ENCODE measurements at regions not wholly inside any gene's neighbourhood (a gene's known extent, or its start where the extent isn't known, plus 50 kb on each side); places are given as distances from the start of the nearest gene placed in this dataset.

GRCh38 chr3:27861046-27862036, 139.2 kb upstream of the EOMES start:
- no peaks in the 10 kb centered on the region for H3K4me1 ChIP-seq (ENCODE audit: control insufficient read depth in 3 of 3, insufficient read depth in 3 of 3, low read length in 3 of 3)
- peaks cover 0 to 2% (median 0%) of the 10 kb centered on the region in 3 donors for H3K9me3 ChIP-seq (ENCODE audit: control insufficient read depth in 3 of 3, low read length in 3 of 3)
- no peak overlapping the region for H3K4me3 ChIP-seq (ENCODE audit: low read length in 3 of 3)
- no peaks in the 10 kb centered on the region for H3K36me3 ChIP-seq (ENCODE audit: control insufficient read depth in 3 of 3, insufficient read depth in 3 of 3, low read length in 3 of 3)
- H3K27me3 ChIP-seq (ENCODE audit: control insufficient read depth in 3 of 3, insufficient read depth in 3 of 3, low read length in 3 of 3), result no peaks in the 10 kb centered on the region
- no peak overlapping the region for H3K9ac ChIP-seq (ENCODE audit: low read depth in 1 of 3, low read length in 3 of 3)
- H3K27ac ChIP-seq (ENCODE audit: low read depth, low read length), result no peak overlapping the region

GRCh38 chr3:27865731-27866130, 143.6 kb upstream of the EOMES start:
- H3K27ac ChIP-seq (ENCODE audit: low read depth, low read length), result no peak overlapping the region
- H3K36me3 ChIP-seq (ENCODE audit: control insufficient read depth in 3 of 3, insufficient read depth in 3 of 3, low read length in 3 of 3), result no peaks in the 10 kb centered on the region
- H3K4me3 ChIP-seq (ENCODE audit: low read length in 3 of 3), result no peak overlapping the region
- no peaks in the 10 kb centered on the region for H3K27me3 ChIP-seq (ENCODE audit: control insufficient read depth in 3 of 3, insufficient read depth in 3 of 3, low read length in 3 of 3)
- H3K9ac ChIP-seq (ENCODE audit: low read depth in 1 of 3, low read length in 3 of 3), result no peak overlapping the region
- H3K4me1 ChIP-seq (ENCODE audit: control insufficient read depth in 3 of 3, insufficient read depth in 3 of 3, low read length in 3 of 3), result no peaks in the 10 kb centered on the region
- peaks cover 0 to 5% (median 2%) of the 10 kb centered on the region in 3 donors for H3K9me3 ChIP-seq (ENCODE audit: control insufficient read depth in 3 of 3, low read length in 3 of 3)

GRCh38 chr3:27869152-27869551, 147.0 kb upstream of the EOMES start:
- no peak overlapping the region for H3K27ac ChIP-seq (ENCODE audit: low read depth, low read length)
- no peaks in the 10 kb centered on the region for H3K27me3 ChIP-seq (ENCODE audit: control insufficient read depth in 3 of 3, insufficient read depth in 3 of 3, low read length in 3 of 3)
- no peaks in the 10 kb centered on the region for H3K36me3 ChIP-seq (ENCODE audit: control insufficient read depth in 3 of 3, insufficient read depth in 3 of 3, low read length in 3 of 3)
- H3K9ac ChIP-seq (ENCODE audit: low read depth in 1 of 3, low read length in 3 of 3), result no peak overlapping the region
- peaks cover 0 to 5% (median 2%) of the 10 kb centered on the region in 3 donors for H3K9me3 ChIP-seq (ENCODE audit: control insufficient read depth in 3 of 3, low read length in 3 of 3)
- no peaks in the 10 kb centered on the region for H3K4me1 ChIP-seq (ENCODE audit: control insufficient read depth in 3 of 3, insufficient read depth in 3 of 3, low read length in 3 of 3)
- no peak overlapping the region for H3K4me3 ChIP-seq (ENCODE audit: low read length in 3 of 3)

DNA sequence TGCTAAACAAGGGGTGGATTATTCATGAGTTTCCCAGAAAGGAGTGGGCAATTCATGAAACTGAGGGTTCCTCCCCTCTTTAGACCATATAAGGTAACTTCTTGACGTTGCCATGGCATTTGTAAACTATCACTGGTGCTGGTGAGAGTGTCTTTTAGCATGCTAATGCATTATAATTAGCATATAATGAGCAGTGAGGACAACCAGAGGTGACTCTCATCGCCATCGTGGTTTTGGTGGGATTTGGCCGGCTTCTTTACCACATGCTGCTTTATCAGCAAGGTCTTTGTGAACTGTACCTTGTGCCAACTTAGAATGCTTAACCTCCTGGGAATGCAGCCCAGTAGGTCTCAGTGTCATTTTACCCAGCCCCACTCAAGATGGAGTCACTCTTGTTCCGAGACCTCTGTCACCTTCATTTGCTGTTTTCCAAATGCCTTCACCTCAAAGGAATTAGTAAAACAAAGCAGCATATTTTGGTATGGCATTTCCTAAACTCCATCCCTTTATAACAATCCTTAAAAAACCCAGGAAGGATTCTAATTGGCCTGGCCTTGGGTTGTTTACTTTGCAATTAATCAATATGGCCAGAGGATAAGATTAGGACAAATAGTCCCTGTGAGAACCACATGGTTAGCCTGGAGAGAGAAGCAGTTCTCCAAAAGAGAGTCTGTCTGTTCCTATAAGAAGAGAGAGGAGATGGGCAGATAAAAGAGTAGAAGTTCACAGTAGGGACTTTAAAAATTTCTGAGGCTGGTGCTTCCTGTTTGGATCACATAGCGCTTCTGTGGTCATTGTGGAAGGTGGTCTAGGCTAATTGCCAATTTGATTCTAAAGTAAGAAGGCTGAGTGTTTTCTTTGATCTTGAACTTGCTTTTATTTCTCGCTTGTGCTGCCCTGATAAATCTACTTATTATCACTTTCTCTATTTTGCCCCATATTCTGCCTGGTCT, 155.2 kb upstream of the EOMES start:
- H3K4me3 ChIP-seq (ENCODE audit: low read length in 3 of 3), result no peak overlapping the region

GRCh38 chr3:27878014-27878383, 155.9 kb upstream of the EOMES start:
- Histone ChIP-seq H3K9ac (ENCODE audit: low read depth in 1 of 3, low read length in 3 of 3) (no peak overlapping the region), H3K36me3 (ENCODE audit: control insufficient read depth in 3 of 3, insufficient read depth in 3 of 3, low read length in 3 of 3) (no peaks in the 10 kb centered on the region), H3K4me1 (ENCODE audit: control insufficient read depth in 3 of 3, insufficient read depth in 3 of 3, low read length in 3 of 3) (no peaks in the 10 kb centered on the region), H3K4me3 (ENCODE audit: low read length in 3 of 3) (no peak overlapping the region), H3K27ac (ENCODE audit: low read depth, low read length) (no peak overlapping the region), H3K9me3 (ENCODE audit: control insufficient read depth in 3 of 3, low read length in 3 of 3) (no peaks in the 10 kb centered on the region), H3K27me3 (ENCODE audit: control insufficient read depth in 3 of 3, insufficient read depth in 3 of 3, low read length in 3 of 3) (no peaks in the 10 kb centered on the region)

More for the DNA sequence above, 155.2 kb upstream of the EOMES start:
- Histone ChIP-seq H3K9ac (ENCODE audit: low read depth in 1 of 3, low read length in 3 of 3) (no peak overlapping the region), H3K36me3 (ENCODE audit: control insufficient read depth in 3 of 3, insufficient read depth in 3 of 3, low read length in 3 of 3) (no peaks in the 10 kb centered on the region), H3K9me3 (ENCODE audit: control insufficient read depth in 3 of 3, low read length in 3 of 3) (no peaks in the 10 kb centered on the region), H3K27me3 (ENCODE audit: control insufficient read depth in 3 of 3, insufficient read depth in 3 of 3, low read length in 3 of 3) (no peaks in the 10 kb centered on the region), H3K27ac (ENCODE audit: low read depth, low read length) (no peak overlapping the region), H3K4me1 (ENCODE audit: control insufficient read depth in 3 of 3, insufficient read depth in 3 of 3, low read length in 3 of 3) (no peaks in the 10 kb centered on the region)

DNA sequence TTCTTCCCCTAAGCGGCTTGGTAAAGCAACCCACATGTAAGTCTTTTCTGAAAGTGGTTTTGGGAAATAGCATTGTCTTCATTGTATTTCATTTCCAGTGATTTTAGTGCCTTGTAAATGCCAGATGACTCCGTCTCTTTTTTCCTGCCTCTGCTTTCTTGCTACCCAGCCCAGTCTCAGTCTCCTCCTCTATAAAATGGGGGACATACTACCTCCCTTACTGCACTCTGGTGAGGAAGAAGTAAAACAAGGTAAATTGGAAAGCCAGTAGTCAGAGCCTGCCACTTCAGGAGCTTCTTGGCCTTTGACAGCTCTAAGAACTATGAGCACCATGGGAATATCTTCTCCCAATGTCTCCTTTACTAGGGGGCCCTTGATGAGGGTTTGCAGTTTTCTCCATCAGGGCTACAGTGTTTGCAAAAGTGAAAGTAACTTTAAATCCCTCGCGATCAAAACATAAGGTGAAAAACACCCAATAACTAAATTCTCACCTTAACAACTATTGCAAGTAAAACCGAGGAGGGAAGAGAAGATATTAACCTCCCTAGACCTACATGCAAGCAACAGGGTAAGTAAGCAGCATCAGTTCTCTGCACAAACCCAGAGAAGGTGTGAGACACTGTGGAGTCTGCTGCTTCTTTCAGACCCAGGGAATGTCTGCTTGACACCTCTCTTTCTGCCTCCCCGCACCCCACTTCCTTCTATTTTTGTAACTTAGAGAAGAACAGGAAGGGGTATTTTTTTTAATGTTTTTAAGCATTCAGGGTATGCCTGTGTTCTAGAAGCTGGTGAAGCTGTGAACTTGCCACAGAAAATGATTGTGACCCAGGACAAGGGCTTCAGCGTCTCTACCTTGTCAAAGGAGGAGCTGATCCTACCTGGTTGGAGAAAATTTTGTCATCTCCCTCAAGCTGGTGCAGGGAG, 159.1 kb upstream of the EOMES start:
- H3K9me3 ChIP-seq (ENCODE audit: control insufficient read depth in 3 of 3, low read length in 3 of 3), result no peaks in the 10 kb centered on the region
- H3K9ac ChIP-seq (ENCODE audit: low read depth in 1 of 3, low read length in 3 of 3), result no peak overlapping the region
- no peaks in the 10 kb centered on the region for H3K4me1 ChIP-seq (ENCODE audit: control insufficient read depth in 3 of 3, insufficient read depth in 3 of 3, low read length in 3 of 3)
- H3K27me3 ChIP-seq (ENCODE audit: control insufficient read depth in 3 of 3, insufficient read depth in 3 of 3, low read length in 3 of 3), result no peaks in the 10 kb centered on the region
- no peak overlapping the region for H3K4me3 ChIP-seq (ENCODE audit: low read length in 3 of 3)
- no peak overlapping the region for H3K27ac ChIP-seq (ENCODE audit: low read depth, low read length)
- no peaks in the 10 kb centered on the region for H3K36me3 ChIP-seq (ENCODE audit: control insufficient read depth in 3 of 3, insufficient read depth in 3 of 3, low read length in 3 of 3)

DNA sequence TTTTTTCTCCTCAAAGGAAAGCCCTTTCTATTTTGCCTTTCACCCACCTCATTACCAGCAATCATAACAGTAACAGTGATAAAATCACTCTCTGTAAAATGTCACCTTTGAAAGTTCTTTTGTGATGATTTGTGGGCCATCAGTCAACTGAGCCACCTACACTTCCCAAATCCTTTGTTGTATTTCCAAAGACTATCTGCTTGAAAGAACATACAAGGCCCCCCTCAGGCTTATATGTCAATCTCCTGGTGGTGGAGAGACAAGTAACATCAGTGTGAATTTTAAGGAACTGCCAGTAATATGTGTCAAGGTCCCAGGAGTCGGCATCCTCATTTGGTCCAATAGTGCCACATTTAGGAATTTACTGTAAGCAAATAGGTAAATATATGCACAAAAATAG, 161.1 kb upstream of the EOMES start:
- Histone ChIP-seq H3K4me1 (ENCODE audit: control insufficient read depth in 3 of 3, insufficient read depth in 3 of 3, low read length in 3 of 3) (no peaks in the 10 kb centered on the region), H3K36me3 (ENCODE audit: control insufficient read depth in 3 of 3, insufficient read depth in 3 of 3, low read length in 3 of 3) (no peaks in the 10 kb centered on the region), H3K27me3 (ENCODE audit: control insufficient read depth in 3 of 3, insufficient read depth in 3 of 3, low read length in 3 of 3) (no peaks in the 10 kb centered on the region), H3K9me3 (ENCODE audit: control insufficient read depth in 3 of 3, low read length in 3 of 3) (no peaks in the 10 kb centered on the region), H3K9ac (ENCODE audit: low read depth in 1 of 3, low read length in 3 of 3) (no peak overlapping the region), H3K4me3 (ENCODE audit: low read length in 3 of 3) (no peak overlapping the region), H3K27ac (ENCODE audit: low read depth, low read length) (no peak overlapping the region)

DNA sequence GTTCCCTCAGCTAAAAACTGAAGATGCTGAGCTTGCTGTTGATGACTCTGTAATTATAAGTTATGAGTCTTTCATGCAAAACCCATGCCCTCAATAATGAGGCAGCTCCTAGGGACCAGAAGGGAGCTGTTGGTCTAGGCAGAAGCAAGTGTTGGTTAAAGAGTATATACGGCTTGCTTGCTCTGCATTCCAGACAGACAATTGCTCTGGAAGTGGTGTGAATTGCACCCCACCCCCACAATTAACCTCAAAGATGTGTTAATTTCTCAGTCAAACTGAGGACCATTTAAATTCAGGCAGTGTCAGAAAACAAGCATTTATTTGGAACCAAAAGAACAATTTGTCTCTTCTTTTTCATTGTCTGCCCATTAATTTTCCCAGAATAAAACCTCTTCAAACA, 163.5 kb upstream of the EOMES start:
- Histone ChIP-seq H3K9ac (ENCODE audit: low read depth in 1 of 3, low read length in 3 of 3) (no peak overlapping the region), H3K27me3 (ENCODE audit: control insufficient read depth in 3 of 3, insufficient read depth in 3 of 3, low read length in 3 of 3) (no peaks in the 10 kb centered on the region), H3K4me1 (ENCODE audit: control insufficient read depth in 3 of 3, insufficient read depth in 3 of 3, low read length in 3 of 3) (no peaks in the 10 kb centered on the region), H3K36me3 (ENCODE audit: control insufficient read depth in 3 of 3, insufficient read depth in 3 of 3, low read length in 3 of 3) (no peaks in the 10 kb centered on the region), H3K4me3 (ENCODE audit: low read length in 3 of 3) (no peak overlapping the region), H3K27ac (ENCODE audit: low read depth, low read length) (no peak overlapping the region), H3K9me3 (ENCODE audit: control insufficient read depth in 3 of 3, low read length in 3 of 3) (no peaks in the 10 kb centered on the region)

DNA sequence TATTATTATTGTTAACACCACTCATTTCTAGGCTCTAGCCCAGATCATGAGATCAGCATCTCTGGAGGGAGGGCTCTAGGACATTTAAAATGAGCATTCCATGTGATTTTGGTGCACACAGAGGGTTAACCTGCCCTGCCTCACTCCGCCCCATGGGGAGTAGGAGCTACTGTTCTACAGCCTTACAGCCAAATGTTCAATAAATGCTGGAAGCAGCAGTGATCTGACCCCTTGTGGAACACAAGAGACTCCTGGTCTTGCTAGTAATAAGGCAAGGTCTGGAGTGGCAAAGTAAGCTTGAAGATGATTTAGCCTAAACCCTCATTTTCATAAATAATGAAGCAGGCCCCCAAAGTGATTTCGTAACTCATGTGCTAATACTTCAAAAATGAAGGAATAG, 166.4 kb upstream of the EOMES start:
- Histone ChIP-seq H3K9me3 (ENCODE audit: control insufficient read depth in 3 of 3, low read length in 3 of 3) (peaks cover 0 to 2% (median 0%) of the 10 kb centered on the region in 3 donors), H3K27me3 (ENCODE audit: control insufficient read depth in 3 of 3, insufficient read depth in 3 of 3, low read length in 3 of 3) (no peaks in the 10 kb centered on the region), H3K36me3 (ENCODE audit: control insufficient read depth in 3 of 3, insufficient read depth in 3 of 3, low read length in 3 of 3) (no peaks in the 10 kb centered on the region), H3K27ac (ENCODE audit: low read depth, low read length) (no peak overlapping the region), H3K9ac (ENCODE audit: low read depth in 1 of 3, low read length in 3 of 3) (no peak overlapping the region), H3K4me3 (ENCODE audit: low read length in 3 of 3) (no peak overlapping the region), H3K4me1 (ENCODE audit: control insufficient read depth in 3 of 3, insufficient read depth in 3 of 3, low read length in 3 of 3) (no peaks in the 10 kb centered on the region)
